ENCODE measurements at regions not wholly inside any gene's neighbourhood (a gene's known extent, or its start where the extent isn't known, plus 50 kb on each side); places are given as distances from the start of the nearest gene placed in this dataset.

- DNase-seq, result no peak
These were observed 50.4 kb upstream of the CTNNBL1 start for GRCh38 chr20:37643400-37643799.

GRCh38 chr20:37642246-37642645 lies 51.6 kb upstream of the CTNNBL1 start:
- DNase-seq, result no peak

- no peak for DNase-seq
These were observed 52.9 kb upstream of the CTNNBL1 start for GRCh38 chr20:37640600-37641561.

- DNase-seq, result no peak
These were observed 55.3 kb upstream of the CTNNBL1 start for GRCh38 chr20:37638527-37638926.

GRCh38 chr20:37636977-37637376 lies 56.9 kb upstream of the CTNNBL1 start:
- no peak for DNase-seq

DNA sequence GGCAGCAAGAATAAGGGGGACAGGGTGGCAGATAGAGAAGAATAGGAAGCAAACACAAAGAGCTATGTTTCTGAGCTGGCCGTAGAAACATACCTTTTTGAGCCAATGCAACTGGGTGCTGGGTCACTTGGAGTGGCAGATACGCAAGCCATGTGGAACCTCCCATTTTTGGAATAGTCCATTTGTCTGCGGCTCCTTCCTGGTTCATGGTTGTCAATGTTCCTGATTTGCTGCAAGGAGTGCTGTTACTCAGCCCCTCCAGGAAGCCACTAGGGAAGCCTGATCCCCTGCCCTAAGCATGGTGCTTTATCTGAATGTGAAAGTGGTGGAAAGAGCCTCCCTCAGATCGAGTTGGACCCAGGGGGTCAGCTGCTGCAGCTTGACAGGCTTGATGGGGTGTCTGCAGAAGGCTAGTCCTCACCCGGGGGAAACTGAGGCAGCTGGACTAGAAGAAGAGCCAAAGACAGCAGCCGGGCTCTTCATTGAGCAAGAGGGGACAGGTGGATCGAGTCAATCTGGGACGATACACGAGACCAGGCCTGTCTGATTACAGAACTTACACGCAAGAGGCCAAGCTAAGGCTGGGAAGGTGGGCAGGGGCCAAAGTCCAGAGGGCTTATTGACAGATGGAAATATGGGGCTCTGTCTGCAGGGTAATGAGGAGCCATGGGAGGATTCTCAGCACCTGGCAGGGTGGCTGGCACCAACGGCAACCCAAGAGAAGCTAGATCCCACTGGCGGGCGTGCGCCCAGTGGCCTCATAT lies 57.4 kb upstream of the CTNNBL1 start:
- no peak for DNase-seq

GRCh38 chr20:37630993-37631392 lies 62.8 kb upstream of the CTNNBL1 start:
- no peak for DNase-seq

DNA sequence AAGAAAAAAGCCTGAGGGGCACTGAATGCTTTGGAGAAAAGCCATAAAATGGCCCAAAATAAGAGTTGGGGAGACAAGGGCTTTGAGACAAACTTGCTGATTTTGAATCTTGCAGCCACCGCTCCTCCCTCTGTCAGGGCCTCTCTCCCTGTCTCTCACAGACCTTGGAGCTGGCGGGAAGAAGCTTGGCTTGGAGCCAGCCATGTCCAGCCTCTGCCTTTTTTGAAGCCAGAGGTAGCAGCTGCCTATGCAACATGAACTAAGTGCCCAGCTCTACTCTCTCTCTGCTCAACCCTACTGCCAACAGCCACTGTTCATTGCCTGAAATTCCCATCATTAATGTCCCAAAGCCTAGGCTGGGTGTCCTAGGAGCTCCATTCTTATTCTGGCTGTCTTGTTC lies 63.7 kb upstream of the CTNNBL1 start:
- peak; percentile 32 for DNase-seq

DNA sequence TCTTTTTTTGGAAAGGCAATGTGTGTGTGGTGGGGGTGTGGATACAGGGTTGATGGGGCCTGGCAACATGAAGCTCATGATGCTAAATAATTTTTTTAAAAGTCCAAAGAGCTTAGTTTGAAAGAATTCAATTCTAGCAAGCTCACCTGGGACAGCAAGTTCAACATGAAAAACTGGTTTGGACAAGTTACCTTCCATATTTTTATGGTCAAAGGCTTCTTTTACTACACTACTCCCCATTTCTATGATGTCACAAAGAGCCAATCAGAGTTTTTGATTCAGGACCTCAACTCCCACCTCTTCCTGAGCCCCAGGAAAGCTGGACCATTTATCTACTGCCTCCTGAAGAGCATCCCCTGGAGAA lies 66.1 kb upstream of the CTNNBL1 start:
- DNase-seq, result no peak

GRCh38 chr20:37627060-37627766 lies 66.6 kb upstream of the CTNNBL1 start:
- peak; percentile 74 for DNase-seq

- no peak for DNase-seq
These were observed 68.9 kb upstream of the CTNNBL1 start for GRCh38 chr20:37624963-37625362.

DNA sequence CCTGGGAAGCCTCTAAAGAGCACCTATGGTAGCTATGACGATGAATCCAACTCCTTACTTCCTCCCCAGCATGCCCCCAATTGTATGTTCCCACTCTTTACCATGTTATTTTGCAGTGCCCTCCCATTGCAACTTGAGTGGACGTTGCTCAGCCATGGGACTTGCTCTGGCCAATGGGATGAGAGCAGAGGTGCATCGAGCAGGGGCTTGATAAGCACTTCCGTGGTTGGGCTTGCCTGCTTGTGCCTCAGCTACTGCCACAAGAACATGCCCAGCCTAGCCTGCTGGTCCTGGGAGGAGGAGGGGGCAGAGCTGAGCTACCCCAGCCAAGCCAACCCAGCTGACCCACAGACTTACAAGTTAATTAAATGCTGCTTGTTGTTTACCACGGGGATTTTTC lies 71.1 kb upstream of the CTNNBL1 start:
- no peak for DNase-seq

DNA sequence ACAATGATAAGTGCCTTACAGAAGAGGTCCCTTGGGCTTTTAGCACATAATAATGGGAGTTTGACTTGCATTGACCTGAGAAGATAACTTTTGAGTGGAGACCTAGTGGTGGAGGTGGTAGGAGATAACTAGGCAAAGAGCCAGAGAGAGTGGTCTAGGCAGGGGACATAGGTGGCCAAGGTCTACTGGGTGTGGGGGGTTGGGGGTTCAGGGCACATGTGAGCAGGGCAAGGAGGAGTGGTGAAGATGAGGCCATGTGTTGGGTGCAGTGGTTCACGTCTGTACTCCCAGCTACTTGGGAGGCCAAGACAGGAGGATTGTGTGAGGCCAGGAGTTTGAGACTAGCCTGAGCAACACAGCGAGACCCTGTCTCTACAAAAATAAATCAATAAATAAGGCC lies 74.3 kb upstream of the CTNNBL1 start:
- no peak for DNase-seq

DNA sequence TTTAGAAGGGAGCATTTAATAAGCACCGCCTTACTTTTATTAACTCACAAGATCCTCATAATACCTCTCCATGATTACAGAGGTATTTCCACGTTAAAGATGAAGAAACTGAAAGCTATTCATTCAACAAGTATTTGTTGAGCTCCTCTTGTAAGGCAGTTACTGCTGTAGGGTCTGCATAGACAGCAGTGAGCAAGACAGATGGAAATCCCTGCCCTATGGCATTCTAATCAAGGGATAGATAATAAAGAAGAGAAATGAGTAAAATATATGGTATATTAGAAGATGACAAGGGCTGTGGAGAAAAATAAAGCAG lies 77.8 kb upstream of the CTNNBL1 start:
- DNase-seq, result no peak

- no peak for DNase-seq
These were observed 78.3 kb upstream of the CTNNBL1 start for GRCh38 chr20:37615340-37616109.

DNA sequence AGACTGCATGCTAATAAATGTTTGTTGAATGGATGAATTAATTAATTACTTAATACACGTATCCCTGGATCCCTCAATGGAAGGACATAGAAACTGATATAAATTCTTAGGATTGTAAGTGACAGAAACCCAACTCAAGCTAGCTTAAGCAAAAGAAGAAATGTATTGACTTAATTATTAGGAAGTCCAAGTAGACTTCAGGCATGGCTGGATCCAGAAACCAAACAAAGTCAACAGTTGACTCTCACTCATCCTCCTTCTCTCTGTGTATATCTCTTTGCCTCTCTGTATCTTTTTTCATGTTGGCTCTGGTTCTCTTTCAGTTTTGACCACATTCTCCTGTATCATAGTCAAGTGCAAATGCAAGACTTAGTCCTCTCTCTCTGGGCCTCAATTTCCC lies 82.0 kb upstream of the CTNNBL1 start:
- DNase-seq, result no peak

GRCh38 chr20:37611346-37611745 lies 82.5 kb upstream of the CTNNBL1 start:
- no peak for DNase-seq

DNA sequence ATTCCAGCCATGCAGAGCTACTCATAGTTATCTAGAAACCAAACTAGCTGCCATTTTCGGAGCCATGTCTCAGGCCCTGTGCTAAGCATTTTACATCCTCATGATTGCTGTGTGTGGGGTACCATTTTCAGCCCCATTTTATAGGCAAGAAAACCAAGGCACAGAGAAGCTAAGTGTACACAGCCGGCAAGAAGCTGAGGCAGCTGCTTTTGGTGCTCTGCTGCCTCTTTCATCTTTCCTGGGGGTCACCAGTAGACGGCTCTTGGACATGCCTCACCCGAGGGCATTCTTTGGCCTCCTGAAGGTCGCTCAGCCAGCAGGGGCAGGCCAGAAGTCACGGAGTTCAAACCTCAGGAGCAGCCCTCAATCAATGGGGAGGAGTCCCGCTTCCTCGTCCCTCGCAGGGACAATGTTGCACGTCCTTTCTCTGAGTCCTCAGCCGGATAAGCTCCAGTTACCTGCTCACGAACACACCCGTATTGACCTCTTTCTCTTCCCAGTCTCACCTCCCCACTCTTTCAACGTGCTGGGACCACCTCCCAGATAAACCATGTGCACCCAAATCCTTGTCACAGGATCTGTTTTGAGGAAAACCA lies 82.6 kb upstream of the BLCAP start:
- DNase-seq, result no peak

DNA sequence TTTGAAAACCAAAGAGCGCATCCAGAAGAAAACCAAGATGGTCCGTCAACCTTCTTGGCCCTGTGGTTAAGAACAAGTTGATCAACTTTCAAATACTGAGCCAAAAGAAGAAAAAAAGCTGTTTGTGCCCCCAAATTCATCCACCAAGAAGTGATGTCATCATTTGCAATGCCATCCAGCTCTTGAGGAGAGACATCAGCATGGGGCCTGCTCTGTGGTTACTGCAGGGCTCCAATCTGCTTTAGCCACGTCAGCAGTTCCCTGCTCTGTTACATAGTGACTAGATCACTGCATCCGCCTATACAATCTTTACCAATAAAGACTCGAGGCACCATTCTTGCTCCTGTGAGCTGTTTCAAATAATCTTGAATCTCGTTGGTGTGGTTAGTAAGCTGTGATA lies 75.0 kb upstream of the BLCAP start:
- DNase-seq, result no peak

GRCh38 chr20:37600486-37600885 lies 72.8 kb upstream of the BLCAP start:
- DNase-seq, result no peak

DNA sequence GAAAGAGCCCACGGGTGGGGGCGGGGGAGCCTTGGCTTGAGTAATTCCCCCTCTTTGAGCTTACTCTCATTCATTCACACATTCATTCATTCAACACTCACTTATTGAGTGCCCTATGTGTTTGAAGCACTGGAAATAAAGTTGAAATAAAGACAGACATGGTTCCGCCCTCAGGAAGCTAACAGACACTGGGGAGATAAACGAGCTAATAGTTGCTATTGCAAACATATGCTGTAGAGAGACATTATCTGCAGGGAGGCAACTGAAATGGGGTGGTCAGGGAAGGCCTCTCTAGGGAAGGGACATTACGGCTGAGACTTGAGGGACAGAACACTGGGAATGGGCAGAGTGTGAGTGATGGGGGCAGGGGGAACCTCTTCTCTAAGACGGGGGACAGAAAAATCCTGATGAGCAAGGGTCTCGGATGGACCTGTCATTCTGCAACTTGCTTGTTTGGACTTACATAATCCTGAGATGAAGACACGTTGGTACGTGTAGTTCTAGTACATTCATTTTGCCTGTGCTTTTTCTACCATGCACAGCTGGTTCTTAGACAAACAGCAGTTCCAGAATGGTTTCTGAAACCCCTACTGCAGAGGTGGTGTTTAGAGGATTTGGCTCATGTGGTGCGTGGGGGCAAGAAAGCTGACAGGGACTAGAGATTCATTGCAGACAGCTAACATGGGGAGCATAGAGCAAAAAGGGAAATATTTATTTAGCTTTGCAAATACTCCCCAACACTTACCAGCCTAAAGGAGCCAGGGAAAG lies 71.1 kb upstream of the BLCAP start:
- DNase-seq, result no peak

DNA sequence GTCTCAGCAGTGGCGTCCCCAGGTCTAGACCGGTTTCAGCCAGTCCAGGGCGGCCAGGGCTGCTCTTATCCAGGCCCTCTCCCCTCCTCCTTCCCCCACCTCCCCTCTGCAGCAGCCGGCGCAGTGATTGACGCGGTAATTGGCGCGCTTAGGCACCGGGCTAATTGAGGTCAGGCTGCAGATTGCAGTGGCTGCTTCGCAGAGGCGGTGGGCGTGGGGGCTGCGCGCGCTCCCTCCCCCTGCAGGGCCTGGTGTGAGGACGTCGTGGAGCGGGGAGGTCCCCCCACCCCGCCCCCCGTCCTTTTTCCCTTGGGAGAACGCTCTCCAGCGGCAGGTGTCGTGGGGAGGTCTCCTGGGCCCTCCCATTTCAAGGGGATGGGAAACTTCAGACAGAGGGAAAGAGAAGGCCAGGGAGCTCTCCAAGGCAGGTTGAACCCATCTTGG lies 70.4 kb upstream of the BLCAP start:
- no peak for DNase-seq

All from femur (tissue), 1 donor.